Fibroblast of lung (primary cell): ENCODE measurements at regions not wholly inside any gene's neighbourhood (a gene's known extent, or its start where the extent isn't known, plus 50 kb on each side); places are given as distances from the start of the nearest gene placed in this dataset.
A peak's percentile ranks its signal among the peaks of the same experiment; 100 is the strongest.

Source experiments
- DNase-seq, 2 donors: peaks; one replicate each; pipeline versions ENCODE4 v3.0.0 to v3.0.0-alpha.2; 2010; ENCODE audit warnings: low read depth in 2 of 2
- H2AFZ ChIP-seq: 2 replicates; pipeline ENCODE4 v1.5.1; 2012; ENCODE audit warnings: low read length, control low read depth, inconsistent platforms
- H3K27ac ChIP-seq: 2 replicates; pipeline ENCODE4 v1.5.1; 2011; ENCODE audit warnings: low read length, control low read depth; ENCODE audit not compliant: insufficient read depth
- H3K27me3 ChIP-seq: 2 replicates; pipeline ENCODE4 v1.5.1; 2011; ENCODE audit warnings: mild to moderate bottlenecking, low read length; ENCODE audit not compliant: control insufficient read depth, insufficient read depth
- H3K36me3 ChIP-seq: 2 replicates; pipeline ENCODE4 v1.5.1; 2011; ENCODE audit warnings: low read length; ENCODE audit not compliant: control insufficient read depth, insufficient read depth
- H3K4me1 ChIP-seq: 2 replicates; pipeline ENCODE4 v1.5.1; 2011; ENCODE audit warnings: low read length; ENCODE audit not compliant: control insufficient read depth, insufficient read depth; ENCODE audit errors: extremely low read depth
- H3K4me2 ChIP-seq: 2 replicates; pipeline ENCODE4 v1.5.1; 2011; ENCODE audit warnings: low read length, control low read depth; ENCODE audit not compliant: insufficient read depth; ENCODE audit errors: extremely low read depth
- H3K4me3 ChIP-seq, 4 experiments: fragments of 200-600 bp in 1 of 4; sonication (generic) in 1 of 4; replicated peaks in 1 of 4; 2 replicates each; pipeline ENCODE4 v1.5.1; 2011 to 2016; ENCODE audit warnings: low read length in 4 of 4, low read depth in 3 of 4, mild to moderate bottlenecking in 3 of 4, control low read depth in 2 of 4, inconsistent platforms in 1 of 4, mixed read lengths in 1 of 4; ENCODE audit not compliant: insufficient read depth in 1 of 4; ENCODE audit errors: control extremely low read depth in 1 of 4
- H3K79me2 ChIP-seq: 2 replicates; pipeline ENCODE4 v1.5.1; 2012; ENCODE audit warnings: mild to moderate bottlenecking, low read length, inconsistent platforms; ENCODE audit not compliant: control insufficient read depth, insufficient read depth
- H3K9ac ChIP-seq: 2 replicates; pipeline ENCODE4 v1.5.1; 2011; ENCODE audit warnings: mild to moderate bottlenecking, low read length, control low read depth; ENCODE audit not compliant: insufficient read depth
- H3K9me3 ChIP-seq: 2 replicates; pipeline ENCODE4 v1.5.1; 2012; ENCODE audit warnings: low read depth, low read length; ENCODE audit not compliant: control insufficient read depth, insufficient read depth
- H4K20me1 ChIP-seq: 2 replicates; pipeline ENCODE4 v1.5.1; 2011; ENCODE audit warnings: low read length; ENCODE audit not compliant: control insufficient read depth, insufficient read depth; ENCODE audit errors: extremely low read depth
- CTCF ChIP-seq, 2 donors: IDR thresholded peaks in 1 of 2; conservative IDR thresholded peaks in 1 of 2; 1 replicate in 1 of 2; 2 replicates in 1 of 2; pipeline ENCODE4 v1.5.1; 2011 to 2012; ENCODE audit warnings: low read length in 2 of 2, control low read depth in 1 of 2, inconsistent platforms in 1 of 2, low read depth in 1 of 2, mild to moderate bottlenecking in 1 of 2
- EZH2 ChIP-seq: IDR thresholded peaks from 2 replicates; pipeline ENCODE4 v1.5.1; 2012; ENCODE audit warnings: low read length, control low read depth, mild to moderate bottlenecking; ENCODE audit errors: missing control alignments

- TF ChIP-seq EZH2, result no peak
- TF ChIP-seq CTCF (conservative IDR thresholded peaks at IDR 0.05 in 1 of 2, IDR thresholded peaks at IDR 0.05 in 1 of 2; ENCODE audit: low read depth in 1 of 2, low read length in 2 of 2), result no peak
- Histone ChIP-seq H3K4me2 (no peak overlapping the region), H3K9me3 (no peaks in the 10 kb centered on the region), H3K79me2 (no peaks in the 10 kb centered on the region), H3K9ac (no peak overlapping the region), H3K27ac (no peak overlapping the region), H3K36me3 (no peaks in the 10 kb centered on the region), H3K4me3 (no peak overlapping the region), H4K20me1 (no peaks in the 10 kb centered on the region), H3K27me3 (no peaks in the 10 kb centered on the region), H2AFZ (no peak overlapping the region), H3K4me1 (no peaks in the 10 kb centered on the region)
- DNase-seq, result no peak
These were observed 263.0 kb downstream of the MBNL1 start for GRCh38 chr3:152531717-152532116.

DNA sequence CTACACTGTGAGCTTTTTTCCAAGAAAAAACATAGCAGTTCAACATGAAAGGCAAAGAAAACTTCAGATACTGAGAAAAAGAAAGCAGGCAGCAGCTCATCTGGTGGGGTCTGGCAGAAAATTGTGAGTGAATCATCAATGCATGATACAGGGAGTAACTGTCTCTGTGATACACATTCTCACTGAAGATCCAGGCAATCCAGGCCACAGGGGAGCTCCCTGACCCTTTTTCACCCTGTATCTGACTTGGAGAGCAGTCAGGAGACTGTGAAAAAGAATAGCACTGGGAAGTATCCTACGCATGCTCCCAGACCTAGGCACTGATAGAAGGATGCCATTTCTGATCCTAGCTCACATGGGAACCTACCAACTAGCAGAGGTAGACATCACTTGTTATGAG, 269.8 kb downstream of the MBNL1 start:
- Histone ChIP-seq H3K4me2 (no peak overlapping the region), H2AFZ (no peak overlapping the region), H4K20me1 (no peaks in the 10 kb centered on the region), H3K4me1 (no peaks in the 10 kb centered on the region), H3K27me3 (no peaks in the 10 kb centered on the region), H3K27ac (no peak overlapping the region), H3K79me2 (no peaks in the 10 kb centered on the region), H3K9me3 (no peaks in the 10 kb centered on the region), H3K9ac (no peak overlapping the region), H3K36me3 (no peaks in the 10 kb centered on the region), H3K4me3 (no peak overlapping the region)
- TF ChIP-seq EZH2, result no peak
- no peak for TF ChIP-seq CTCF (conservative IDR thresholded peaks at IDR 0.05 in 1 of 2, IDR thresholded peaks at IDR 0.05 in 1 of 2; ENCODE audit: low read depth in 1 of 2, low read length in 2 of 2)
- DNase-seq, result no peak

- no peak overlapping the region for H3K27ac ChIP-seq
- no peaks in the 10 kb centered on the region for H3K9me3 ChIP-seq
- no peak overlapping the region for H2AFZ ChIP-seq
- no peaks in the 10 kb centered on the region for H3K36me3 ChIP-seq
- no peaks in the 10 kb centered on the region for H3K79me2 ChIP-seq
- TF ChIP-seq EZH2 (no peak), CTCF (conservative IDR thresholded peaks at IDR 0.05 in 1 of 2, IDR thresholded peaks at IDR 0.05 in 1 of 2; ENCODE audit: low read depth in 1 of 2, low read length in 2 of 2) (peak in 1 of 2 donors; percentile 2)
- H3K9ac ChIP-seq, result no peak overlapping the region
- no peaks in the 10 kb centered on the region for H4K20me1 ChIP-seq
- no peak for DNase-seq
- H3K4me2 ChIP-seq, result no peak overlapping the region
- H3K27me3 ChIP-seq, result no peaks in the 10 kb centered on the region
- no peak overlapping the region for H3K4me3 ChIP-seq
- H3K4me1 ChIP-seq, result no peaks in the 10 kb centered on the region
These were observed 270.5 kb downstream of the MBNL1 start for GRCh38 chr3:152539191-152539764.
